ENCODE measurements at regions not wholly inside any gene's neighbourhood (a gene's known extent, or its start where the extent isn't known, plus 50 kb on each side); places are given as distances from the start of the nearest gene placed in this dataset.

DNA sequence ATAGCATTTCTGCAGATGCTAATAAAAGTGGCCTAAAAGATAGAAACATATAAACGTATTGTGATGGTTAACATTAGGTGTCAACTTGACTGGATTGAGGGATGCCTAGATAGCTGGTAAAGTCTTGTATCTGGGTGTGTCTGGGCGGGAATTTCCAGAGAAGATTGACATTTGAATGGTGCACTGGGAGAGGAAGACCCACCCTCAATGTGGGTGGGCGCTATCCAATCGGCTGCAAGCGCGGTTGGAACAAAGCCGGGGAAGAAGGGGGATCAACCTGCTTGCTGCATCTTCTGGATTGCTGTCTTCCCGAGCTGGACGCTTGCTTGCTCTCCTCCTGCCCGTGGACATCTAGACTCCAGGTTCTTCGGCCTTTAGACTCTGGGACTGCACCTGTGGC lies 114.0 kb upstream of the ZNF644 start:
- Histone ChIP-seq H3K27me3 (ENCODE audit: low read depth) (no peaks in the 10 kb centered on the region), H3K4me3 (no peak overlapping the region), H3K4me1 (no peaks in the 10 kb centered on the region), H3K36me3 (replicated peaks) (no peaks in the 10 kb centered on the region), H3K9me3 (no peaks in the 10 kb centered on the region)
- in situ Hi-C loops (cut with MboI; ENCODE audit: low sequenced_read_pairs): no loop called here
- DNase-seq (ENCODE audit: low spot score in 2 of 2): no peak

DNA sequence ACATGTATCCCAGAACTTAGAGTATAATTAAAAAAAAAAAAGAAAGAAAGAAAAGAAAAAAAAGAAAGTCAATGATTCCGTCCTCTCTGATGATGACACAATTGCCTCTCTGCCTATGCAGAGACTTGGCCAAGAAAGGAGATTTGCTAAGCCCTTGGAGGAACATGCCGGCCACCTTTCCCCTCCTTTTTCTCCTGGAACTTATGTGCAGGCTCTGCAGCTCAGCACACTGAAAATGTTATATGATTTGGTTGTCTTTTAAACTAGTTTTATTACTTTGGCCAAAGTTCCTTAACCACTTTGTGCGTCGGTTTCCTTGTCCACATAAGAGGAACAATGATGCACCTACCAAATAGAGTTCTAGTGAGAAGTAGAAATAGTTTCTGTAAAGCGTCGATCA lies 111.4 kb upstream of the ZNF644 start:
- no peak for DNase-seq (ENCODE audit: low spot score in 2 of 2)
- Histone ChIP-seq H3K27me3 (ENCODE audit: low read depth) (no peaks in the 10 kb centered on the region), H3K9me3 (no peaks in the 10 kb centered on the region), H3K4me1 (no peaks in the 10 kb centered on the region), H3K4me3 (no peak overlapping the region), H3K36me3 (replicated peaks) (no peaks in the 10 kb centered on the region)
- in situ Hi-C loops (cut with MboI; ENCODE audit: low sequenced_read_pairs): no loop called here

DNA sequence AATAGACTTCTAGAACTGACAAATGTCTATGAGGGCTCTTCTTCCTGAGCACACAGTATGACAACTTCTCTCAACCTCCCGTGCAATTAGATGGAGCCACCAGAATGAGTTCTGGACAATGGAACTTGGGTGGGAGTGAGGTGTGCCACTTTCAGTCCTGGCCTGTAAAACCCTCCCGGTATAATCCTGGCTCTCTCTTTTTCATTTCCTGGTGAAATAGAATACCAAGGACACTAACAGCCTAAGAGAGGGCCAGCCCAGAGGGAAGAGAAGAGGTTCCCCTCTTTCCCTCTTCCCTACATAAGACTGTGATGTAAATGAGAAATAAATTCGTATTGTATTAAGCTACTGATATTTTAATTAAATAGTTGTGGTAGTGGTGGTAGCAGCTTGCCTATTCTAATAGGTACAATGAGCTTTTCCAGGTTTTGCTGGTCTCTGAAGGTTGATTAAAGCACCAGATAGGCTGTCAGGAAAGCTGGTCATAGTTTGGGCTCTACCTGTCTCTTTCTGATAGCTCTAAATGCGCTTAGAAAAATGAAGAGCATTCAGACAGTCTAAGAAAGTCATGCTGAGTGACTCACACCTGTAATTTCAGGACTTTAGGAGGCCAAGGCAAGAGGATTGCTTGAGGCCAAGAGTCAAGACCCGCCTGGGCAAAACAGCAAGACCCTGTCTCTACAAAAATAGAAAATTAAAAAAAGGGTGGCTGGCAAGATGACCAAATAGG lies 108.6 kb upstream of the ZNF644 start:
- H3K27me3 ChIP-seq (ENCODE audit: low read depth): no peaks in the 10 kb centered on the region
- no peak for DNase-seq (ENCODE audit: low spot score in 2 of 2)
- H3K4me1 ChIP-seq: no peaks in the 10 kb centered on the region
- H3K36me3 ChIP-seq (replicated peaks): no peaks in the 10 kb centered on the region
- in situ Hi-C loops (cut with MboI; ENCODE audit: low sequenced_read_pairs): no loop called here
- H3K9me3 ChIP-seq: no peaks in the 10 kb centered on the region
- H3K4me3 ChIP-seq: no peak overlapping the region

DNA sequence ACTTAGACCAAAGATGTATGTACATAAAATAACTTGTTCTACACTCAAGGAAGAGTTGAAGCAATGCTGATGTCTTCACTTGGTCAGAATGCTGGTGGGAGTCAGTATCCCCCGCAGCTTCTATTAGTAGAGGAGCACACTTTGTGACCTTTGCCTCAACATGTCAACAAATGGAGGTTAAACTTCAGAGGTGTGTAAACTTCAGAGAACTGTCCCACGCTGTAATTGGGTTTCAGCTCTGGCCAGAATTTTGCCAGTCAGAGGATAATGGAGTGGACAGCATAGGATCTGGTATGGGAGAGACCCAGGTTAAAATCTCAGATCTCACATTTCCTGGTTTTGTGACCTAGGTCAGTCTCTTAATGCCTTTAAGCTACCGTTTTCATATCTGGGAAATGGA lies 107.6 kb upstream of the ZNF644 start:
- Histone ChIP-seq H3K36me3 (replicated peaks) (no peaks in the 10 kb centered on the region), H3K27me3 (ENCODE audit: low read depth) (no peaks in the 10 kb centered on the region), H3K4me1 (no peaks in the 10 kb centered on the region), H3K4me3 (no peak overlapping the region), H3K9me3 (no peaks in the 10 kb centered on the region)
- in situ Hi-C loops (cut with MboI; ENCODE audit: low sequenced_read_pairs): no loop called here
- no peak for DNase-seq (ENCODE audit: low spot score in 2 of 2)

DNA sequence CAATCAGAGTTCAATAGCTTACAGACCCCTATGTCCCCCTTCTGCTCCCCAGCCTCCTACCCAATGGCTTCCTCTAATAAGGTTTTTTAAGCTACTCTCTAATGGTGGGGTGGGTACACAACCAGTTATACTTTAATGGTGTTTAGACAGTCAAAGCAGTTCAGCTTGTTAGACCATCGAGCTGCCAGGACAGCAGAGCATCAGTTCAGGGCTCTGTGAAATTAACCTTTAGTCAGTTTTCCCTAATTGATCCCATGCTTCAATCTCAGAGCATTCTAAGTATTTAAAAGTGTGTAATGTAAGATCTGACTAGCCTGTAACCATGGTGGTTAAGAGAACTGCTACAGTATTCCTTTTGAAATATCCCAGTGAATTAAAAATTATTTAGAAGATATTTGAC lies 107.2 kb upstream of the ZNF644 start:
- H3K4me1 ChIP-seq: no peaks in the 10 kb centered on the region
- H3K9me3 ChIP-seq: no peaks in the 10 kb centered on the region
- no peaks in the 10 kb centered on the region for H3K36me3 ChIP-seq (replicated peaks)
- in situ Hi-C loops (cut with MboI; ENCODE audit: low sequenced_read_pairs): no loop called here
- H3K4me3 ChIP-seq: no peak overlapping the region
- no peaks in the 10 kb centered on the region for H3K27me3 ChIP-seq (ENCODE audit: low read depth)
- no peak for DNase-seq (ENCODE audit: low spot score in 2 of 2)

DNA sequence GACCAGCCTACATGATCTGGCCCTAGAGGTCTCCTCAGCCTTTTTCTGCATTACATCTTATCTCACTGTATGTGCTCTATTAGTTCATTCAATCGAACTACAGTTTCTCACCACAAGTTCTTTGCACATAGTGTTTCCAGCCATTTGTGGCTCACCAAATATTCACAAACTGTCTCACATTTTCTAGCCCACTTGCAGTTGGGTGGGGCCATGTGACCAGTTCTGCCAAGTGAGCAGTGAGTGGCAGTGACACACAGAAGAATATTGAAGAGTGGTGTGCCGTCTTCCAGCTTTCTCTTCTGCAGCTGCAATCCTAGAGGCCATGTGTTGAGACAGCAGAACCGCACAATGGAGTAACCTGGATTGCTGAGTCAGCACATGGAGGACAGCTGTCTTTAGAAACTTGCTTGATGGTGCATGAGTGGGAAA lies 103.2 kb upstream of the ZNF644 start:
- Histone ChIP-seq H3K27me3 (ENCODE audit: low read depth) (no peaks in the 10 kb centered on the region), H3K4me3 (no peak overlapping the region), H3K4me1 (peaks cover 13% of the 10 kb centered on the region), H3K9me3 (no peaks in the 10 kb centered on the region), H3K36me3 (replicated peaks) (no peaks in the 10 kb centered on the region)
- in situ Hi-C loops (cut with MboI; ENCODE audit: low sequenced_read_pairs): no loop called here
- no peak for DNase-seq (ENCODE audit: low spot score in 2 of 2)

DNA sequence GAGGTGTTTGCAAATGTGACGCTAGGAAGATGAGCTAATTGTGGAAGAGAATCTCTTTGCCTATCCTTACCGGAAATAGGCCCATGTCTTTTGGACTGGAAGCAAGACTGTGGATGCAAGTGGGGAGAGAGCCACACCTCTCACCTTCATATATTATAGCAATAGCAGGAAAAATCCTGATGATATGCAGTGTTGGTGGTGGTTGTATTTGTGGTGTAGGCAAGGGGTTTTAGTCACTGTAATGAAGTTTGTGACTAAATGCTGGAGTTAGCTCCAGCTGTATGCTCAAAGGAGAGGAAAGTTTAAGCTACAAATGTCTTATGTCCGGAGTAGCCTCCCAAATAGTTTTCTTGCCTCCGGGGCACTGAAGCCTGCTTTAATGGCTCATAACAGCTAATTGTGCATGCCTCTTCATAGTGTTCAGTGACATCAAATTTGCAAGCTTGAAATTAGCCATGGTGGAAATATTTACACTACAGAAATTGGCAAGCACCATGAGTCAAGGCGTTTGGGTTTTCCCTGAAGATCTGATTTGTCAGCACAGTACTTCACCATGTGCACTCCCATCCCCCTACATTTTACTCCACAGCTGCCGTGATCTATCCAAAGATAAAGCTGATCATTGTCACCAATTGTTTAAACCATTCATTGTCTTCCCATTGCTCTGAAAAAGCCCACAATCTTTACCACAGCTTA lies 102.6 kb upstream of the ZNF644 start:
- Histone ChIP-seq H3K4me1 (peaks cover 16% of the 10 kb centered on the region), H3K36me3 (replicated peaks) (no peaks in the 10 kb centered on the region), H3K4me3 (no peak overlapping the region), H3K9me3 (no peaks in the 10 kb centered on the region), H3K27me3 (ENCODE audit: low read depth) (no peaks in the 10 kb centered on the region)
- in situ Hi-C loops (cut with MboI; ENCODE audit: low sequenced_read_pairs): no loop called here
- DNase-seq (ENCODE audit: low spot score in 2 of 2): no peak

DNA sequence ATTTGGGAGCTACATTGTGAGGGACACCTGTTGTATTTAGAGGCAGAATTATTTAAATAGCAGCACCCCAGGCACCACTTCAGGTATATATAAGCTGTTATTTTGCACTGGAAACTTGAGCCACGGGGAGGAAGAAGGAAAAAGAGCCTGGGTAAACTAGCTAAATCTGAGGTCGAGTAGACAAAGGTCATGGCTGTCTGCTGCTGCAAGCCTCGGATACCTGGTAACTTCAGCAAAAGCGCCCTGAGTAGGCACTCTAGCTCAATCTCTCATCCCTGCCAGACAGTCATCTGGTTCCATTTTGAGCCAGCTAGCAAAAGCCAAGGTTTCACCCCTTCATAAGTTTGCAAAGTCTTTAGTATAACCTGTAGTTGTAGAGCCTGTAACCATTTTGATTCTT lies 101.9 kb upstream of the ZNF644 start:
- Histone ChIP-seq H3K36me3 (replicated peaks) (no peaks in the 10 kb centered on the region), H3K4me3 (no peak overlapping the region), H3K4me1 (peaks cover 16% of the 10 kb centered on the region), H3K27me3 (ENCODE audit: low read depth) (no peaks in the 10 kb centered on the region), H3K9me3 (no peaks in the 10 kb centered on the region)
- in situ Hi-C loops (cut with MboI; ENCODE audit: low sequenced_read_pairs): no loop called here
- DNase-seq (ENCODE audit: low spot score in 2 of 2): no peak

DNA sequence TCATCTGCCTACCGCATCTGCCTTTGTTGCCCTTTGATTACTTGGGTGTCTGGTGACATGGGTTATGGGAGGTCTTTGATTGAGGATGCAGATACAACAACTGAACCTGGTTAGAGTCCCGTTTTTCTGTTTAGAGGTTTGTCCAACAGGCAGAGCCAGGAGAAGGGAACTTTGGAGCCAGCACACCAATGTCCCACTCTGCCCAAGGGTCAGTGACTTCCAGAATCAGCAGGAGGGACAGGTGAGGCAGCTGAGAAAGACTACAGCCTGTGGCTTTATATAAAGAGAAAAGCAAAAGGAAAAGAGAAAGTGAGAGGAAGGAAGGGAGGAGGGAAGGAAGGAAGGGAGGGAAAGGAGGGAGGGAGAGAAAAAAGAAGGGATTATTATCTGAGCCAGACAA lies 101.5 kb upstream of the ZNF644 start:
- Histone ChIP-seq H3K27me3 (ENCODE audit: low read depth) (no peaks in the 10 kb centered on the region), H3K4me3 (no peak overlapping the region), H3K4me1 (peaks cover 16% of the 10 kb centered on the region), H3K36me3 (replicated peaks) (no peaks in the 10 kb centered on the region), H3K9me3 (no peaks in the 10 kb centered on the region)
- no peak for DNase-seq (ENCODE audit: low spot score in 2 of 2)
- in situ Hi-C loops (cut with MboI; ENCODE audit: low sequenced_read_pairs): no loop called here

DNA sequence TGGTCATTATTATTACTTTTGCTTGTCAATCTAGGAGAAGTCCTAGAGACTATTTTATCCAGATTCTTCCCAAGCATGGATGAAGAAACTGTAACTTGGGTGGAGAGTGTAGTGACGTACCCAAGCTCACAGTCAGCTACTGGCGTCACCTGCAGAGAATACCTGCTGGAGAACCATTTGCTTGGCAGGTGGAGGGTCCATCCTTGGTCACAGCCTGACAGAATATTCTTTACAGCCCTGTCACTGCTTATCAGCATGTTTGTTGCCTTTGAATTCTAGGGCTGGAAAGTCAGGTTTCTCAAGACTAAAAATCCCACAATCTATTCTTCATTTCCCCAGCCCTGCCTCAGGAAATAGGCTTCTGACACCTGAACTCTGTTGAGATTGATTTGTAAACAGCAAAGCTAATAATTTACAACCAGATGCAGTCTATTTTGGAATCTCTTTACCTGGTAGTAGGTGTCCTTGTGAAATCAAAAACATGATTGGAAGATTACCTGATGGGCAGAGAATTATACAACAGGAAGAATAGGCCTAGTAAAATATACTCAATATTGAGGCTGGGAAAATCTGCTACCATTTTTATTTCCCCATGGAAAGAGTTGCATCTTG lies 100.4 kb upstream of the ZNF644 start:
- DNase-seq (ENCODE audit: low spot score in 2 of 2): no peak
- Histone ChIP-seq H3K4me1 (peaks cover 16% of the 10 kb centered on the region), H3K27me3 (ENCODE audit: low read depth) (no peaks in the 10 kb centered on the region), H3K36me3 (replicated peaks) (no peaks in the 10 kb centered on the region), H3K9me3 (no peaks in the 10 kb centered on the region), H3K4me3 (no peak overlapping the region)
- in situ Hi-C loops (cut with MboI; ENCODE audit: low sequenced_read_pairs): no loop called here

DNA sequence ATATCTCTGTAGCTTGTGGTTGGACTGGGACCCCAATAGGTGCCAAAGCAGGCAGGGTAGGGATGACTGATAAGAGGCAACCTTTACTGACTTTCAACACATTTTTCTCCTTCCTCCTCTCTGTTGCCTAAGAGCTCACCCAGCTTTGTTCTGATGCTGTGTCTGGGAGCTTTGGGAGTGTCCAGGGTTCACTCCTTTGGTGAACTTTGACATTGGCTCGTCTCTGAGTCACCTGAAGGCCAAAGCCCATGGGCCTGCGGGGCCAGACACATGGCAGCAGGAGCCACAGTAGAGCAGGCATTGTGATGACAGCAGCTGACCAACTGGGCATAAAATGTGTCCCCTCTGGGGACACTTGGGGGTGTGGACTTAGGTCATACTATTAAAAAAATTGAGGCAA lies 99.5 kb upstream of the ZNF644 start:
- H3K27me3 ChIP-seq (ENCODE audit: low read depth): no peaks in the 10 kb centered on the region
- in situ Hi-C loops (cut with MboI; ENCODE audit: low sequenced_read_pairs): no loop called here

DNA sequence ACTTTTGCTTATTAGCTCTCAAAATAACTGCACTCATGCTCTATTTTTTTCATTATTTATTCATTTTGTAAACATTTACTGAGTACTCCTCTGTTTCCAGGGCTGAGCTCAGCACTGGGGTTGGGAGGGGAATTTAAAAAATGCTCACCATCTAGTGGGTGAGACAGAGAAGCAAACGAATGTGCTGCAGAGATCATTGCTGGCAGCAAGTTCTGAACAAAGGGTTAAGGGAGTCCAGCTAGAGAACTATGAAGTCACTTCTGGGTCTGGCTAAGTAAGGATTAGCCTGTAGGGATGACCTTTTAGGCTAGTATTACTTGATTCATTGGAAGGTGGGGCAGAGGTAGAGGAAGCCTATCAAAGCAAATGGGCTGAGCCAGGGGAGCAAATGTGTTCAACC lies 99.1 kb upstream of the ZNF644 start:
- no peaks in the 10 kb centered on the region for H3K36me3 ChIP-seq (replicated peaks)
- no peaks in the 10 kb centered on the region for H3K9me3 ChIP-seq
- no peak overlapping the region for H3K4me3 ChIP-seq
- peaks cover 16% of the 10 kb centered on the region for H3K4me1 ChIP-seq
- peak; percentile 20 to 27 for DNase-seq (ENCODE audit: low spot score in 2 of 2)
- in situ Hi-C loops (cut with MboI; ENCODE audit: low sequenced_read_pairs): no loop called here
- no peaks in the 10 kb centered on the region for H3K27me3 ChIP-seq (ENCODE audit: low read depth)

More for the DNA sequence above, 99.5 kb upstream of the ZNF644 start:
- H3K4me1 ChIP-seq: peaks cover 16% of the 10 kb centered on the region
- H3K36me3 ChIP-seq (replicated peaks): no peaks in the 10 kb centered on the region
- DNase-seq (ENCODE audit: low spot score in 2 of 2): no peak
- H3K9me3 ChIP-seq: no peaks in the 10 kb centered on the region
- H3K4me3 ChIP-seq: no peak overlapping the region

DNA sequence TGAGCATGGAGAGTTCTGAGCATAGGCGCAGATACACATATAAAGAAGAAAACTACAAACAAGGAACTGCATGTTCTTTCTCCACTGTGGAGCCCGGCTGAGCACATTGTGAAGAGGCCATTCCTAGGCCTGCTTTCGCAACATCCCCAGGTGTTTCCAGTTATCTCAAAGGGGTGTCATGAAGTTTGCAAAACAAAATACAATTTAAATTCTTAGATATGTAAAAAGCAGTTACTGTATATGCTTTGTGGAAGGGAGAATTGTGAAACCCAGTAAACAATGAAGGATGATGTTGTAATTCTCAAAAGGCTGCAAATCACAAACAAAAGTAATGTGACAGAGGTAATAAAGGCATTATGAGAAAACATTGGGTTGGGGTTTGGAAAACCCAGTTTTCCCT lies 98.6 kb upstream of the ZNF644 start:
- in situ Hi-C loops (cut with MboI; ENCODE audit: low sequenced_read_pairs): no loop called here
- no peaks in the 10 kb centered on the region for H3K27me3 ChIP-seq (ENCODE audit: low read depth)
- H3K9me3 ChIP-seq: no peaks in the 10 kb centered on the region
- DNase-seq (ENCODE audit: low spot score in 2 of 2): peak; percentile 49 to 63
- H3K36me3 ChIP-seq (replicated peaks): no peaks in the 10 kb centered on the region
- no peak overlapping the region for H3K4me3 ChIP-seq
- peaks cover 16% of the 10 kb centered on the region for H3K4me1 ChIP-seq

DNA sequence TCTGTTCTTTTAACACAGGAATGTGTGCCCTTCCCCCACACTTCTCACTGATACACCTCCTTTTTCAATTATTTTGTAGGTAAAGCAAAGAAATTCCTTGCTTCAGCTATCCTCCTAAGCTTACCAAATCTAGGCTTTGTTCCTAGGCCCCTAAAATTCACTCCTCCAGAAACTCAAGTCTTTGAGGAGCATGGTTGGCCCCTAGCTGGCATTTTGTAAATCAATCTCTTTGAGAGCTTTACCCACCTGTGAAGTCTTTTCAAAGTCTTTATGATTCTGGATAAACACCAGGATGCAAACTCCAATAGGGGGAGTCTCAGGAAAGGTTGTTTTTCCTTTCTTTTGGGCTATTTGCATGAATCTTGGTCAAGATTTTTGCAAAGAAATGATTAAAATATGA lies 82.9 kb upstream of the ZNF644 start:
- no peak for DNase-seq (ENCODE audit: low spot score in 2 of 2)
- in situ Hi-C loops (cut with MboI; ENCODE audit: low sequenced_read_pairs): no loop called here
- no peak overlapping the region for H3K4me3 ChIP-seq
- H3K36me3 ChIP-seq (replicated peaks): no peaks in the 10 kb centered on the region
- no peaks in the 10 kb centered on the region for H3K27me3 ChIP-seq (ENCODE audit: low read depth)
- H3K9me3 ChIP-seq: no peaks in the 10 kb centered on the region
- H3K4me1 ChIP-seq: peaks cover 17% of the 10 kb centered on the region
